Adrenal gland (tissue), 5 donors: ENCODE measurements at regions not wholly inside any gene's neighbourhood (a gene's known extent, or its start where the extent isn't known, plus 50 kb on each side); places are given as distances from the start of the nearest gene placed in this dataset.

Source experiments
- POLR2A ChIP-seq, 2 donors: fragments of 450-650 bp; IDR thresholded peaks; one replicate each; pipeline ENCODE4 v1.6.1; 2017; ENCODE audit warnings: antibody characterized with exemption in 2 of 2, mild to moderate bottlenecking in 2 of 2, moderate library complexity in 1 of 2
- TF ChIP-seq, protein P1 (sequence below), 6 experiments: fragments of 450-650 bp in 4 of 6; fragments of 200-600 bp in 2 of 6; sonication (generic) in 1 of 6; IDR thresholded peaks; 1 replicate in 5 of 6; 2 replicates in 1 of 6; pipeline versions ENCODE4 v1.5.1 to v1.8.0; 2016 to 2021; ENCODE audit warnings: antibody characterized with exemption in 6 of 6, mild to moderate bottlenecking in 2 of 6, moderate library complexity in 1 of 6
- donor health status: DM: no; HTN: no; CAD: no.

DNA sequence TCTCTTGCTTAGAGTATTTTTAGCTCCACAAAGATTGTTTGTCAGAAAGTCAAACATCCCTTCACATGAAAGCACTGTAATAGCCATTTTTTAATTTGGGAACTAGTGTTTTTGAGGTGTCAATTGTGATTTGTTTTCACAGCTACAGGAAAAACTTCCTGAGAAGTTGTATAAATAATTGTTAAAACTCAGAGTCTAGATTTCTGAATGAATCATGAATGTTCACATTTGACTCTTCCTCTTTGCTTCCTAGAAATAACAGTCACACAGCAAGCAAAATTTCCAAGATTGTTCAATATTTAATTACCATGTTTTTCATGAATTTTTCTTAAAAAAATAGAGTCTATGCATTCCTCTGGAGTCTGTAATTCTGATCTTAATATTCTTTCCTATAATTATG is 156.9 kb upstream of the SLC7A11 start:
- TF ChIP-seq, protein P1, sequence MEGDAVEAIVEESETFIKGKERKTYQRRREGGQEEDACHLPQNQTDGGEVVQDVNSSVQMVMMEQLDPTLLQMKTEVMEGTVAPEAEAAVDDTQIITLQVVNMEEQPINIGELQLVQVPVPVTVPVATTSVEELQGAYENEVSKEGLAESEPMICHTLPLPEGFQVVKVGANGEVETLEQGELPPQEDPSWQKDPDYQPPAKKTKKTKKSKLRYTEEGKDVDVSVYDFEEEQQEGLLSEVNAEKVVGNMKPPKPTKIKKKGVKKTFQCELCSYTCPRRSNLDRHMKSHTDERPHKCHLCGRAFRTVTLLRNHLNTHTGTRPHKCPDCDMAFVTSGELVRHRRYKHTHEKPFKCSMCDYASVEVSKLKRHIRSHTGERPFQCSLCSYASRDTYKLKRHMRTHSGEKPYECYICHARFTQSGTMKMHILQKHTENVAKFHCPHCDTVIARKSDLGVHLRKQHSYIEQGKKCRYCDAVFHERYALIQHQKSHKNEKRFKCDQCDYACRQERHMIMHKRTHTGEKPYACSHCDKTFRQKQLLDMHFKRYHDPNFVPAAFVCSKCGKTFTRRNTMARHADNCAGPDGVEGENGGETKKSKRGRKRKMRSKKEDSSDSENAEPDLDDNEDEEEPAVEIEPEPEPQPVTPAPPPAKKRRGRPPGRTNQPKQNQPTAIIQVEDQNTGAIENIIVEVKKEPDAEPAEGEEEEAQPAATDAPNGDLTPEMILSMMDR (IDR thresholded peaks at IDR 0.05): no peak
- TF ChIP-seq POLR2A (IDR thresholded peaks at IDR 0.05): no peak
